Hematopoietic multipotent progenitor cell (in vitro differentiated cells): ENCODE measurements at regions not wholly inside any gene's neighbourhood (a gene's known extent, or its start where the extent isn't known, plus 50 kb on each side); places are given as distances from the start of the nearest gene placed in this dataset.
"Not testable (repeated sequence)": the region's sequence is repeated elsewhere in the genome, so short reads cannot be mapped to it uniquely, and the experiment has no call there.

Experiments
- DNase-seq, 3 donors: peaks; one replicate each; pipeline ENCODE4 v3.0.0-alpha.2; 2011 to 2015; ENCODE audit warnings: low read depth in 2 of 3, low spot score in 2 of 3

DNA sequence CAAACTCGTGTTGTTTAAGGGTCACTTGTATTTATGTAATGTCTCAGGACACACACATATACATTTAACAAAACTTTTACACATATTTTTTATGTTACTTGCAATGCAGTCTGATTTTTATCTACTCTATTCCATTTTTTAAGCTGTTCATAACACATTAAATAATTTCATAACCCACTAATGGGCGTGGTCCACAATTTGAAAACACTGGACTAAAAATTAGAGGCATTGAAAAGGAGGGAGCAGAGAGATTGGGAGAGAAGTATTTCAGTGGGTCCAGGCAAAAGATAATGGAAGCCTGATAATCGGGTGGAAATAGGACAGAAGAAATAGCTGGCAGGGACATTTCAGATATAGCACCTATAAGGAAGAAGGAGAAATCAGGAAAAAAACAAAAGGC is 597.3 kb upstream of the CLINT1 start:
- DNase-seq = no peak

- no peak for DNase-seq
Observed at GRCh38 chr5:158451993-158452672, 593.2 kb upstream of the CLINT1 start.

DNA sequence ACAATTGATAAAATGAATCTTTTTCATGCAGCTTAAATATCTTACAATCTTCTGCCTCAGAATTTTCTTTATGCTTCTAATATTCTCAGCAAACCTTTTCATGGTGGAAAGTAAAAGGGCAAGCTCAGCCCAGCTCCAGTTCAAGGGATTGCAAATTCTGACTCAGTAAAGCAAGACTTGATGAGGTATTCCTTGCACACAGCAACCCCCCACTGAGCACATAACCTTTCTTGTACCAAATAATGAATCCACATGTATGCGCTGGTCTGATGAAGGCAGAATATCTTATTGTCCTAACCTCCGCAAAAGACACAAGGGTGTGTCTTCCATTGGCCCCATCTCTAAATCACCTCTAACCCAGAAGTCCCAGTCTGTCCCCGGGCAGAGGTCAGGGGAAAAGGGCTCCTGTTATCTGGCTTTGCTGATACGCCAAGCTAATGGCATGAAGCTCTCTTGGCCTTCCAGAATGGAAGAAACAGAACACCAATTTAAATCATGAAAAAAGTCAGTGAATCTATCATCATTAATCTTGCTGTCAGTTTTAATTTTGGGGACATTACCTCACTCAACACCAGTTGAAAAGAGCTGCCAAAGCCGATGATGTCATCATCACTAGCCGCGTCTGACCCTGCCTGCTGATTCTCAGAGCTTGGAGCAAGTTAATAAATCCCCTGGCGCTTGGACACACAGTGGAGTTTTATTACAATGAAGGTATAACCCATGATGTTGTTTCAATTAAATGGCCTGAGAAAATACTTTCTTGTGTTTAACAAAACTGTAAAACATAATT is 592.5 kb upstream of the CLINT1 start:
- no peak for DNase-seq

GRCh38 chr5:158450751-158451171 is 591.8 kb upstream of the CLINT1 start:
- DNase-seq = no peak

GRCh38 chr5:158446761-158447160 is 587.8 kb upstream of the CLINT1 start:
- not testable (repeated sequence) for DNase-seq

GRCh38 chr5:158439204-158439603 is 580.3 kb upstream of the CLINT1 start:
- not testable (repeated sequence) for DNase-seq

DNA sequence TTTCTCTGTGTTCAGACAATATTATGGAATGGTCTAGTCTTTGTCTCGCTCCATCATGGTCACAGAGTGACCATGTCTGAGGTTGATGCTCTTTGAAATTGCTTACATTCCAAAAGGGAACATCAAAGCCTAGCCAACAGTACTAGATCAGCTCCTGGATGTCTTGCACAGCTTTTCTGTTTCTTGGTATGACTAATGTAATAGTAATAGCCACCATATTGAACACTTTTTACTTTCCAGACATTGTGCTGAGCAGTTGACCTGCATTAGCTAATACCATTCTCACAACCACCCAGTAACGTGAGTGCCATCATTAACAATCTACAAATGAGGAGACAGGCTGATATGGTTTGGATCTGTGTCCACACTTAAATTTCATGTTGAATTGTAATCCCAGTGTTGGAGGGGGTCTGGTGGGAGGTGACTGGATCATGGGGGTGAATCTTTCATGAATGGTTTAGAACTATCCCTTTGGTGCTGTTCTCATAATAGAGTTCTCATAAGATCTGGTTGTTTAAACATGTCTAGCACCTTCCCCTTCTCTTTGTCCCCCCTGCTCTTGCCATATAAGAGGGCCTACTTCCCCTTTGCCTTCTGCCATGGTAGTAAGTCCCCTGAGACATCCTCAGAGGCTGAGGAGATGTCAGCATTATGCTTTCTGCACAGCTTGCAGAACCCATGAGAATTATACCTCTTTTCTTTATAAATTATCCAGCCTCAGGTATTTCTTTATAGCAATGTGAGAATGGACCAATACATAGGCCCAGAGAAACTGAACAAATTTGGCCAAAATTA is 577.5 kb upstream of the CLINT1 start:
- DNase-seq = peak in 1 of 3 donors; percentile 4

DNA sequence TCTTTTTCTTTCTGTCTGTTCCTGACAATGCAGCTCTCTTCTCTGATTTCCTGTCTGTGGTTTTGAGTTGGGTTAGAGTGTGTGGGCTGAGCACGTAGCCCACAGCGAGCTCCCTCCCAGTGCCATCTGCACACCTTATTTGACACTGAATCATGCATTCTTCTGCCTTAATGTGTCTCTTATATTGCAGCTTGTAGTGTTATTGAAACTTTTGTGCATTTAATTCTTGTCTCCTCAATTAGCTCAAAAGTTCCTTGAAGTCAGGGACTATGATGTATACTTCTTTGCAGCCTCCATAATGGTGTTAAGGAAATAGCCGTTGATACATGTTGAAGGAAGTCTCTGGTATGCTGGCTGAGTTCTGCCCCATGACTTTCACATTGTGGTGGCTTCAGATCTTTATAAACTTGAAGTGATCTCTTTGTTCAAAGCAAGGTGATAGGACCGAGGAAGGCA is 576.2 kb upstream of the CLINT1 start:
- DNase-seq = peak in 2 of 3 donors; percentile 11 to 34

DNA sequence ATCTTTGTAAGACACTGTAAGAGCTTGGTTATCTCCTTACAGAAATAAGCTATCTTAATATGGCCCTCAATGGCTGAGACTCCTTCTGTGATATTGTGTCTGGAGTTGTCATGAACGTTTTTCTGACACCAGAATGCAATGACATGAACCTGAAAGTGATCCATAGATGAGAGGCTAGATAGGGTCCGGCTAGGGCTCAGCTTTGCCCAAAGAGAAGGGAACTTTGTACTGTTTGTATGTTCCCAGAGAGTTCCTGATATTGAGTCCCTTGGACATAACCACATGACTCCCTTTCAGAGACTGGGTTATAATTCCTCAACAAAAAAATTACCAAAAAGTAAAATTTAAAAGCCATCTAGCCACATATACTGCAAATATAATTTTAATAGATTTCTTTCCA is 575.8 kb upstream of the CLINT1 start:
- no peak for DNase-seq

GRCh38 chr5:158433634-158434033 is 574.7 kb upstream of the CLINT1 start:
- no peak for DNase-seq

- no peak for DNase-seq
Observed at GRCh38 chr5:158431369-158432029, 572.6 kb upstream of the CLINT1 start.

GRCh38 chr5:158430798-158431167 is 571.8 kb upstream of the CLINT1 start:
- DNase-seq = no peak

DNA sequence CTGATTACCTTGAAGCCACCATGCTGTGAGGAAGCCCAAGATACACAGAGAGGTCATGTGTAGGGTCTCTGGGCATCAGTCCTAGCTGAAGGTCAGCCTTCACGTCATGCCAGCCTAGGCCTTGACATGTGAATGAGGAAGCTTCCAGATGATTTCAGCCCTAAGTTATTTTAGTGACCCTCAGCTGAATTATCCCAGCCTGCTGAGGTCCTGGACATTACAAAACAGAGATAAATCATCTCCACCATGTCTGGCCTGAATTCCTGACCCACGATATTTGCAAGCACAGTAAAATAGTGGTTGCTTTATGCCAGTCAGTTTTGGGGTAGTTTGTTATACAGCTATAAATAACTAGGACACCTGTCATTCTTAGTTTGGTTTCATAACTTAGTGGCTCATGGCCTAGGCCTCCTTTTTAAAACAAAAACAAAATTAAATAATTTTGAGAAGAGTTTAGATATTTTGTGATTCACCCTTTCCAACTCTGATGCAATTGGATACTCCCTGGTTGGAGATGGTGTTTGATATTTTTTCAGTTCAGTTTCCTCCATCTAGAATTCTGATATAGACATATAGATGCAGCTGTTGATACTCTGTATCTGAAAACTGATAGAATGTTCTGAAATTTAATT is 571.3 kb upstream of the CLINT1 start:
- DNase-seq = no peak

DNA sequence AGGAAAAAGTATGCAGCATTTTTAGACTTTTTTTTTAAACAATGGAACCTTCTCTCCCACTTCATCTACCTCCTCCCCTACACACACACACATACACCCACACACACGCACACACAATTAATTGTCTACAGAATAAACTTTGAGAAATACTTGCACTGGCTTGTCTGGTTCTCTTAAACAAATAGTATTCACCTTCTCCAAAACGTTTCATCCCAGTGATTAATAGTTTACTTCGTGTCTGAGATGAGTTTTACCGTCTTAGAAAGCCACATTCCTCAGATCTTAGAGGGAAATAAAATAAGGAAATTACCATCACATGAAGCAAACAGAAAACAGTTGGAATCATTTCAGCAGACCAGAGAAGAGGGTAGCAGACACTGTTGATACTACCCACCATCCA is 570.6 kb upstream of the CLINT1 start:
- no peak for DNase-seq

- DNase-seq = no peak
Observed at GRCh38 chr5:158423623-158424200, 564.8 kb upstream of the CLINT1 start.

DNA sequence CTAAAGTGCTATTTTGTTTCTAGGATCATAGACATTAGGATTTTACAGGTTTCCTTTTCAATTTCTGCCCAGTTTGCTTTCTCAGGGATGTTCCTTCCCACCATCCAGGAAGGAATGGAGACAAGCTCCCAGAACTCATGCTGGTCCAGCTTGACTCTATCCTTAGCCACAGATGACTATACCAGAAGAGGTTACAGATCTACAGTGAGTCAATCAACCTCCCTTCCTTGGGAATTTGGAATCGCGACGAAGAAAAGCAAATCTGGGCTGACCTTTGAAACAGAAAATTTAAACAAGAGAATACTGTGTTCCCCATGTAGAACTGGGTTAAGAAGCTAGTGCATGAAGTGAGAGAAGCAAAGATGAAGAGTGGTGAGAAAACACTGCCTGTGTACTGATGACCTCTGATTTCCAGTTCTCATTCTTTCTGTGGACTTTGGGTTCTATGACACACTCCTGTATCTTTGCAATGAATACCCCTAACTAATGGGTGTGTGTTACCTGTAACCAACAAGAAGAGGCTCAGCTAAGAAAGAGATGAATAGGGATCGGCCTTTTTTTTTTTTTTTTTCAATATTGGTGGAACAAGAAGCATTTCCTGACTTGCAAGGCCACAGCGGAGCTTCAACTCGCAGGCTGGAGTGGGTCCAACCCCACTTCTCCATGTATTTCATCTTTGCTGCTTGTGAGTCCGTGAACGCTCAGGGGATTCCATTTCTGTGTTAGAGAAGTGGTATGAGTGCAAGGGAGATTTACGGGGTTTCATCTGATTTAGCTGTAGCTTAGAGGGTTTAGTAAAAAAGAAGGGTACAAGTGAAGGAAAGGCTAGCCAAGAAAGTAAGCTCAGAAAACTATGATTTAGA is 563.9 kb upstream of the CLINT1 start:
- no peak for DNase-seq

GRCh38 chr5:158421319-158421718 is 562.4 kb upstream of the CLINT1 start:
- no peak for DNase-seq

DNA sequence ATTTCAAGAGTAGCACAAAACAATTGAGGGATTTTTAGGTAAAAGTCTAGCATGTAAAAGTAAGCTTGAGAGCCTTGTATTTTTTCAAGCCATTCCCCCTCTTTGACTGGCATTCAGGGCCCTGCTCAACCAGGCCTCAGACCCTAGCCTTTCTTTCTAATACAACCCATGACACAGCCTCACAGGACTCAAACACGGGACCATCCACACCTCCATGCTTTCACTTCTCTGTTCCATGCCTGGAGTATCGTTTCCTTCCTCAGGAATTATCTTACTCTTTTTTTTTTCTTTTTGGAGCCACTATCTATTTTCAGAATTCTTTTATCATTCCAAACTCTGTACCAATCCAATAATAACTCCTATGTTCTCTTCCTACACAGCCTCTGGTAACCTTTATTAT is 560.2 kb upstream of the CLINT1 start:
- DNase-seq = no peak

GRCh38 chr5:158414780-158415179 is 555.8 kb upstream of the CLINT1 start:
- no peak for DNase-seq
